OCI-LY3 (cell line): ENCODE measurements at regions not wholly inside any gene's neighbourhood (a gene's known extent, or its start where the extent isn't known, plus 50 kb on each side); places are given as distances from the start of the nearest gene placed in this dataset.

ENCODE experiments used
- EZH2phosphoT487 ChIP-seq: fragments of 200-600 bp; shearing (Covaris generic); IDR thresholded peaks from 2 replicates; pipeline ENCODE4 v1.6.1; 2018; ENCODE audit warnings: antibody characterized with exemption, mixed run types, low read depth
- TF ChIP-seq, protein P1 (sequence below): fragments of 200-600, 300-600 bp; sonication (generic); IDR thresholded peaks from 2 replicates; pipeline ENCODE4 v1.5.1; 2014; ENCODE audit warnings: antibody characterized with exemption, low read length, low read depth

DNA sequence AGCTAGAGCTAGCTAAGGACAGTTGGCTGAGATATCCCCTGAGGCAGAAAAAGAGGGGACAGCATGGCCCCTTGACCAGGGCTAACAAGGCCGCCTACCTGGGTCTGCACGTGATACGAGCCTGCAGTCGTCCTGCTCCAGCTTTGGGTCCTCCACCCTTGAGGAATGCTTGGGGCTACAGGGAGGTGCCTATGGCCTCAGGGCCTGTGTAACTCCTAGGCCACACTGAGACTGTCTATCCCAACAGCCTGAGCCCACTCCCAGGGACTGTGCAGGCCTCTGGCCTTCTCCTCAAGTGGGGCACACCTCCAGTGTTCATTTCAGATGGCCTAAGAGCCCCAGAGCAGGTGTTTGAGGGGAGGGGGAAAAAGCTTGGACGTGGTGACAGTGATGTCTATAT lies 136.7 kb upstream of the SATB2 start:
- TF ChIP-seq, protein P1, sequence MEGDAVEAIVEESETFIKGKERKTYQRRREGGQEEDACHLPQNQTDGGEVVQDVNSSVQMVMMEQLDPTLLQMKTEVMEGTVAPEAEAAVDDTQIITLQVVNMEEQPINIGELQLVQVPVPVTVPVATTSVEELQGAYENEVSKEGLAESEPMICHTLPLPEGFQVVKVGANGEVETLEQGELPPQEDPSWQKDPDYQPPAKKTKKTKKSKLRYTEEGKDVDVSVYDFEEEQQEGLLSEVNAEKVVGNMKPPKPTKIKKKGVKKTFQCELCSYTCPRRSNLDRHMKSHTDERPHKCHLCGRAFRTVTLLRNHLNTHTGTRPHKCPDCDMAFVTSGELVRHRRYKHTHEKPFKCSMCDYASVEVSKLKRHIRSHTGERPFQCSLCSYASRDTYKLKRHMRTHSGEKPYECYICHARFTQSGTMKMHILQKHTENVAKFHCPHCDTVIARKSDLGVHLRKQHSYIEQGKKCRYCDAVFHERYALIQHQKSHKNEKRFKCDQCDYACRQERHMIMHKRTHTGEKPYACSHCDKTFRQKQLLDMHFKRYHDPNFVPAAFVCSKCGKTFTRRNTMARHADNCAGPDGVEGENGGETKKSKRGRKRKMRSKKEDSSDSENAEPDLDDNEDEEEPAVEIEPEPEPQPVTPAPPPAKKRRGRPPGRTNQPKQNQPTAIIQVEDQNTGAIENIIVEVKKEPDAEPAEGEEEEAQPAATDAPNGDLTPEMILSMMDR, result no peak
- no peak for TF ChIP-seq EZH2phosphoT487
